Activated CD8-positive, alpha-beta T cell treated with anti-CD3 and anti-CD28 coated beads, Interleukin-2, amount 10 ng/mL, durations not matched to agents 7 days and 5 days (primary cell): ENCODE measurements at regions not wholly inside any gene's neighbourhood (a gene's known extent, or its start where the extent isn't known, plus 50 kb on each side); places are given as distances from the start of the nearest gene placed in this dataset.

Experiments used
- ATAC-seq: fragments of 150-1000 bp; cut with Tn5 transposase; one replicate; pipeline ENCODE4 v1.10.0; 2021; ENCODE audit warnings: moderate library complexity
- CTCF ChIA-PET: fragments of 350-600 bp; sonication (Branson Sonifier 250); formaldehyde crosslinking; loops from one replicate; lab custom pipeline; 2021; ENCODE audit warnings: antibody characterized with exemption; lab: Charles Lee
- POLR2A ChIA-PET: fragments of 350-600 bp; sonication (Branson Sonifier 250); formaldehyde crosslinking; loops from one replicate; lab custom pipeline; 2021; ENCODE audit warnings: antibody characterized with exemption; lab: Charles Lee
- DNase-seq: peaks from one replicate; pipeline ENCODE4 v3.0.0-alpha.2; 2020
- H3K27ac Mint-ChIP-seq: one replicate; pipeline ENCODE4 v1.8.0; 2021; ENCODE audit warnings: mild to moderate bottlenecking, mixed read lengths
- H3K27me3 Mint-ChIP-seq: one replicate; pipeline ENCODE4 v1.8.0; 2021; ENCODE audit warnings: low read depth, mixed read lengths
- H3K36me3 Mint-ChIP-seq: one replicate; pipeline ENCODE4 v1.8.0; 2021; ENCODE audit warnings: low read depth, mixed read lengths
- H3K4me1 Mint-ChIP-seq: one replicate; pipeline ENCODE4 v1.8.0; 2021; ENCODE audit warnings: low read depth, mixed read lengths
- H3K4me3 Mint-ChIP-seq: one replicate; pipeline ENCODE4 v1.8.0; 2021; ENCODE audit warnings: mild to moderate bottlenecking, mixed read lengths
- H3K9me3 Mint-ChIP-seq: one replicate; pipeline ENCODE4 v1.8.0; 2022; ENCODE audit warnings: mixed read lengths; ENCODE audit not compliant: insufficient read depth

DNA sequence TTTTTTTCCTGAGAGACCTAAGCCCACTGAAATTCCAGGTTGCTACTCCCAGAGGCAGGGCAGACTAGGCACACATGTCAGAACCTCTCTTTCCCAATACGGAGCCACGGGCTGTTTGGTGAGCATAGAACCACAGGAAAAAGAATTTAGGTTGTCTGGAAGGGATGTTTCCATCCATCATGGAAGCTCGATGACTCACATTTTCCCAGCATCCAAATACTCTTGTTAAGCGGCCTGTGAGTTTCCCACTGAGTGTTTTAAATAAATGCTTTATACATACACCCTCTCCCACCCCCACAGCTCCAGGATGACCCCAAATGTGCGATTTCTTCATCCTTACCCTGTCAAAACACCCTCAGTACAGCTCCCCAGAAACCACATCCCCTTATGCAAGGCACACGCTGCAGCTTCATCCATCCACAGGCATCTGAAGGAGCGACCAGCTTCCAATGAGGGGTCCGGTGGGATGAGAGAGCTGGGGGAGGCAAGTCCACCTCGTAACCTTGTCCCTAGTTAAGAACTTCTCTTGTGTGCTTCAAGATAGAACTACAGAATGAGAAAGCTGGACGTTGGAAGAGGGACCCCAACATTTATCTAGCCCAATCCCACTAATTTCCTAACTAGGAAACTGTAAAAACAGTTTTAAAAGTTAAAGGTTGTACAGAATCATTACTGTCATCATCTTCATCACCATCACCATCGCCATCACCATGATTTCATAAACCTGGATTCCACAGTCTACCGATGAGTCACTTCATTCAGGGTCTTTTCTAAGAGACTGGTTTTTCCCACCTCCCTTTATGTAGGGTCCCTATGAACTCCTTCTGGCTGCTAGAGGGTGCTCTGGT is 63.5 kb upstream of the FZD7 start:
- Mint-ChIP-seq H3K36me3 (no peaks in the 10 kb centered on the region), H3K4me1 (no peaks in the 10 kb centered on the region), H3K27ac (no peak overlapping the region), H3K4me3 (no peak overlapping the region), H3K9me3 (no peaks in the 10 kb centered on the region), H3K27me3 (no peaks in the 10 kb centered on the region)
- POLR2A ChIA-PET: no interaction called here
- DNase-seq: no peak
- CTCF ChIA-PET: no interaction called here
- no peak for ATAC-seq

DNA sequence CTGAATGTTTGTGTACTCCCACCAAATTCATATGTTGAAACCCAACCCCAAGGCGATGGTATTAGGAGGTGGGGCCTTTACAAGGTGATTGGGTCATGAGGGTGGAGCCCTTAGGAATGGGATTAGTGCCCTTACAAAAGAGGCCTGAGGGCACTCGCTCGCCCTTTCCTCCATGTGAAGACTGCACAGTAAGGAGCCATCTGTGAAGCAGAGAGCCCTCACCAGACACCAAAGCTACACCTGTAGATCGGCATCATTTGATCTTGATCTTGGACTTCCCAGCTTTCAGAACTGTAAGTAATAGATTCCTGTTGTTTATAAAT is 62.9 kb upstream of the FZD7 start:
- CTCF ChIA-PET: no interaction called here

GRCh38 chr2:201971531-201972228 is 62.0 kb upstream of the FZD7 start:
- H3K4me1 Mint-ChIP-seq: no peaks in the 10 kb centered on the region
- no peak overlapping the region for H3K27ac Mint-ChIP-seq
- no peaks in the 10 kb centered on the region for H3K36me3 Mint-ChIP-seq
- ATAC-seq: no peak
- CTCF ChIA-PET: no interaction called here
- H3K27me3 Mint-ChIP-seq: no peaks in the 10 kb centered on the region
- no peaks in the 10 kb centered on the region for H3K9me3 Mint-ChIP-seq
- DNase-seq: no peak
- no peak overlapping the region for H3K4me3 Mint-ChIP-seq
- POLR2A ChIA-PET: no interaction called here

More for the DNA sequence above, 62.9 kb upstream of the FZD7 start:
- H3K27me3 Mint-ChIP-seq: no peaks in the 10 kb centered on the region
- no peak overlapping the region for H3K27ac Mint-ChIP-seq
- H3K4me1 Mint-ChIP-seq: no peaks in the 10 kb centered on the region
- H3K36me3 Mint-ChIP-seq: no peaks in the 10 kb centered on the region
- no peaks in the 10 kb centered on the region for H3K9me3 Mint-ChIP-seq
- POLR2A ChIA-PET: no interaction called here
- no peak for ATAC-seq
- no peak for DNase-seq
- H3K4me3 Mint-ChIP-seq: no peak overlapping the region

DNA sequence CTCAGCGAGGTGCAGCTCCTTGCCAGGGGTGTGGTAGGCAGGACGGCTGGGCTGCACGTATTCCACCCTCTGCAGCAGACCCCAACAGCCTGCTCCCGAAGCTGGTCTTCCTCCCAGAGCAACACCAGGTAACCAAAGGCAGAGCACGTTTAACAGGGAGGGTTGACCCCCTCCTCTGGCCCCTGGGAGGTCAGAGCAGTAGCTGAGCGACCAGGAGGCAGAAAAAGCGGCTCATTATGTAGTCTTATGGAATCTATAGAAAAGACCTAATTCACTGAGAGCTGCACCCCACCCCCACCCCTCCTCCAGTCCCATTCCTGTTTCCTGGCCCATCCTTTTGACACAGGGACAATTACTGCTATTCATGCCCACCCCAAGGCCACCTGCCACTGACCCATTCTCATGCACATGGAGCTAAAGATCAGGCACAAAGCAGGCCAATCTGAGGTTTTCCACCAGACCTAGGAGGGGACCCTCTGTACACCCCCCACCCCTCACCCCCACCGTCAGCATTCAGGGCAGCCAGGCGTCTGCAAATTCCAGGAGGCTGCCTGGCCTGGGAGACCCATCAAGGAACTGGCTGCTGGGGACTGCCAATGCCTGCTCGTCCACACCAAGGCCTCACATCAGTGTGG is 60.9 kb upstream of the FZD7 start:
- no peak overlapping the region for H3K4me3 Mint-ChIP-seq
- no peaks in the 10 kb centered on the region for H3K9me3 Mint-ChIP-seq
- no peaks in the 10 kb centered on the region for H3K4me1 Mint-ChIP-seq
- peaks cover under 1% of the 10 kb centered on the region for H3K27me3 Mint-ChIP-seq
- CTCF ChIA-PET: no interaction called here
- POLR2A ChIA-PET: no interaction called here
- no peak overlapping the region for H3K27ac Mint-ChIP-seq
- no peaks in the 10 kb centered on the region for H3K36me3 Mint-ChIP-seq
- DNase-seq (no peak), ATAC-seq (no peak)

DNA sequence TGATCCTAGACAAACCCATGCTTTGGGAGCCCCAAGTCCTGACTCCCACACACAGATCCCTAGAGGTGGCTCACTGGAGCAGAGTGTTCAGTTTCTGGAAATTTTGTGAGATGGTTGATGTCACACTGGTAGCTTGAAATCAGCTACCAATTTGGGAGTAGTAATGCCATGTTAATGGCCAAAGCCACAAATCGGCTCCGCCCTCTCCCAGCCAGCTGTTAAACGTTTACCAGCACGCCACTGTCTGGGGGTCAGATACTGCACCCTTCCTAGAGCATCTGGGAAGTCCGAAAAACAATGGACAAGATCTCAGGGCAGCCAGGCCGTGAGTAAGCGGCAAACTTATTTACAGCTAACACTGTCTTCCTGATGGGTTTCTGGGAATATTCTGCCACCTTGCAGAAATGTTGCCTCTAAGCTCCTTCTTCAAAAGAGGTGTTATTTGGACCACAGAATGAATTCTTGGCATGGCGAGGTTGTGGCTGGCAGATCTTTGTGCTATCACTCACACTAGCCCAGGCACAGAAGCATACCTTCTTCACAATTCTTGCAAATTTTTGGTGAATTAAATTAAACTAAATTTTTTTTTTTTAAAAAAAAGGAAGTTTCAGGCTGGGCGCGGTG is 60.2 kb upstream of the FZD7 start:
- H3K9me3 Mint-ChIP-seq: no peaks in the 10 kb centered on the region
- ATAC-seq: no peak
- no peak overlapping the region for H3K27ac Mint-ChIP-seq
- no peak for DNase-seq
- ChIA-PET POLR2A (no interaction called here), CTCF (no interaction called here)
- no peak overlapping the region for H3K4me3 Mint-ChIP-seq
- peaks cover 3% of the 10 kb centered on the region for H3K27me3 Mint-ChIP-seq
- H3K4me1 Mint-ChIP-seq: no peaks in the 10 kb centered on the region
- H3K36me3 Mint-ChIP-seq: no peaks in the 10 kb centered on the region

GRCh38 chr2:201974171-201975100 is 59.2 kb upstream of the FZD7 start:
- CTCF ChIA-PET: no interaction called here

GRCh38 chr2:201975434-201975833 is 58.2 kb upstream of the FZD7 start:
- POLR2A ChIA-PET: no interaction called here
- Mint-ChIP-seq H3K27ac (no peak overlapping the region), H3K4me3 (no peak overlapping the region), H3K4me1 (no peaks in the 10 kb centered on the region), H3K27me3 (peaks cover 3% of the 10 kb centered on the region), H3K36me3 (no peaks in the 10 kb centered on the region), H3K9me3 (no peaks in the 10 kb centered on the region)
- no peak for ATAC-seq
- CTCF ChIA-PET: no interaction called here
- DNase-seq: no peak

More at GRCh38 chr2:201974171-201975100, 59.2 kb upstream of the FZD7 start:
- ATAC-seq (no peak), DNase-seq (no peak)
- no peak overlapping the region for H3K4me3 Mint-ChIP-seq
- H3K36me3 Mint-ChIP-seq: no peaks in the 10 kb centered on the region
- no peaks in the 10 kb centered on the region for H3K9me3 Mint-ChIP-seq
- H3K4me1 Mint-ChIP-seq: no peaks in the 10 kb centered on the region
- H3K27me3 Mint-ChIP-seq: peaks cover 3% of the 10 kb centered on the region
- POLR2A ChIA-PET: no interaction called here
- no peak overlapping the region for H3K27ac Mint-ChIP-seq

DNA sequence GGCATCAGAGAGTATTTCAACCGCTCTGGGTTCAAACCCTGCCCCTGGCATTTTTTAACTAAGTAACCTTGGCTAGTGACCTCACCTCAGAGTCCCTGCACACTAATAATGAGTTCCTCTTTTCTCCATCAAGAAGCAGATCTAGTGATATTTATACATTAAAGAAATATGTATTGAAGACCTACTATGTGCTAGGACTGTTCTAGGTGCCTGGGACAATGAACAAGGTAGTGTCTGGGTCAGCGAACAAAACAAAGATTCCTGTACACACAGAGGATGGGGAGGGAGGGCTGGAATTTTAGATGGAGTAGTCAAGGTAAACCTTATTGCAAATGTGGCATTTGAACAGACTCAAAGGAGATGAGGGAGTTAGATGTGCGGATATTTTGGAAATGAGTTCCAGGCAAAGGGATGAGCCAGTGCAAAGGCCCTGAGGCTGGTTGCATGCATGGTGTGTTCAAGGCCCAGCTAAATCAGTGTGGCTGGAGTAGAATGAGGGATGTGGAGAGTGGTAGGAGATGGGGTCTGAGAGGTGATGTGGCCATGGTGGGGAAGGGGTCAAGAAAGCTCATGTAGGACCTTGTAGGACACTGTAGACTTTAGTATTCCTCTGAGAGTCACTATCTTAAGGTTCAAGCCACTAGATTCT is 57.6 kb upstream of the FZD7 start:
- Mint-ChIP-seq H3K4me1 (no peaks in the 10 kb centered on the region), H3K27ac (no peak overlapping the region), H3K27me3 (peaks cover 3% of the 10 kb centered on the region), H3K9me3 (no peaks in the 10 kb centered on the region), H3K36me3 (no peaks in the 10 kb centered on the region), H3K4me3 (no peak overlapping the region)
- DNase-seq: no peak
- CTCF ChIA-PET: no interaction called here
- ATAC-seq: no peak
- POLR2A ChIA-PET: no interaction called here

DNA sequence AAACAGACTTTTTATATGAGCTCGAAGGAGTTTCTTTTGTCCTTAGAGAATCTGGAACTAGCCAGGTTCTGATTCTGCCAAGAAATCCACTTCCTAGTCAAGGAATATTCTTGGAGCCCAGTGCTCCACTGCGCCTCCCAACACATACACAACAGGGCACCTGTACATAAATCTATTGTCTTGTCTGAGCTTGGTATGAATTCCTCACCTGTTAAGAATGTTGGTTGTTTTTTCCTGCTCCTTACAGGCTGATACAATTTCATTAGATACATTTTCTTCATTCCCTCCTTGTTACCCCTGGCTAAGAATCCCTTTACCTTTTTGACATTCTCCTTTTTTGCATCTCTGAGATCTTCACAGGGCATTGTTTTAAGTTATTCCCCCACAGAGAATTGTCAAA is 56.0 kb upstream of the FZD7 start:
- CTCF ChIA-PET: interaction anchor here (1.0 kb wide), 1 partner anchor 12 kb away, joined by 3 read pairs; no protein-coding TSS in a partner anchor
- H3K4me1 Mint-ChIP-seq: no peaks in the 10 kb centered on the region
- no peak for ATAC-seq

DNA sequence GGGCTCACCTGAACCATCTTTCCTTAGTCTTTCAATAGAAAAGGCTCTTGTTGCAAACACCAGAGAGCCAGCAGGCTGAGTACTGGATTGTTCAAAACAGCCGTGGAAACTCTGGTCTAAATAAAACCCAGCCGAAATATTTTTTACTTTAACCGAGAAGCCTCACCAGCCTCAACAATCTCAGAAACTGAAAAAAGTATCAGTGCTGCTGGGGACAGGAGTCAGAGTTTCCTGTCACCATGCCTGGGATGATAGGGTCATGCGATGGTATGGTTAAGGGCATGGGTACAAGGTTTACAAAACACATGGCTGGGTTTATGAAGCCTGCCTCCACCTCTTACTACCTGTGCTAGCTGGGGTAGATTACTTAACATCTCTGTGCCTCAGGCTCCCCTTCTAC is 55.3 kb upstream of the FZD7 start:
- Mint-ChIP-seq H3K27me3 (peaks cover 3% of the 10 kb centered on the region), H3K27ac (no peak overlapping the region), H3K4me3 (no peak overlapping the region), H3K9me3 (no peaks in the 10 kb centered on the region), H3K36me3 (no peaks in the 10 kb centered on the region), H3K4me1 (no peaks in the 10 kb centered on the region)
- DNase-seq (no peak), ATAC-seq (no peak)
- POLR2A ChIA-PET: interaction anchor here (0.5 kb wide), 1 partner anchor 275 kb away, joined by 3 read pairs; no protein-coding TSS in a partner anchor
- CTCF ChIA-PET: no interaction called here

More for the DNA sequence above, 56.0 kb upstream of the FZD7 start:
- Mint-ChIP-seq H3K27ac (no peak overlapping the region), H3K9me3 (no peaks in the 10 kb centered on the region), H3K36me3 (no peaks in the 10 kb centered on the region), H3K4me3 (no peak overlapping the region), H3K27me3 (peaks cover 3% of the 10 kb centered on the region)
- DNase-seq: no peak
- POLR2A ChIA-PET: no interaction called here

DNA sequence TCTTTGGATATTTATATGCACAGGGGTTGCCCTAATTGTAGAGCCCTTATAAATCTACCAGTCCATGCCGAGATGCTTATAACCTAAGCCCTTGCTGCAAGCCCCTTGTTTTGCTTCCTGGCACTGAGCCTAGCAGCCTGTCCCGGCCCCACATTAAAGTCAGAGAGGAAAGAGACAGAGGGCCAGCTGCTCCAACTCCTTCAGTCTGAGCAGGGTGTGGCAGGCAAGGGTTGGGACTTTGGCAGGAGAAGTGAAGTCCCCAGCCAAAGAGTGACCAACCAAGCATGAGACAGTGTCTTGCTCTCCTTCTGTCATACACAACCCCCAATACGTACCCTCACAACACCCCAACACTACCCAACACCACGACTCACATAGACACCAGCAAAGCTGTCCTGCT is 54.7 kb upstream of the FZD7 start:
- H3K4me3 Mint-ChIP-seq: no peak overlapping the region
- ATAC-seq: no peak
- H3K27ac Mint-ChIP-seq: no peak overlapping the region
- no peaks in the 10 kb centered on the region for H3K9me3 Mint-ChIP-seq
- ChIA-PET POLR2A (no interaction called here), CTCF (no interaction called here)
- no peak for DNase-seq
- H3K27me3 Mint-ChIP-seq: peaks cover 3% of the 10 kb centered on the region
- H3K4me1 Mint-ChIP-seq: no peaks in the 10 kb centered on the region
- H3K36me3 Mint-ChIP-seq: no peaks in the 10 kb centered on the region
